ENCODE measurements at regions not wholly inside any gene's neighbourhood (a gene's known extent, or its start where the extent isn't known, plus 50 kb on each side); places are given as distances from the start of the nearest gene placed in this dataset.
"Not testable (repeated sequence)": the region's sequence is repeated elsewhere in the genome, so short reads cannot be mapped to it uniquely, and the experiment has no call there.

DNA sequence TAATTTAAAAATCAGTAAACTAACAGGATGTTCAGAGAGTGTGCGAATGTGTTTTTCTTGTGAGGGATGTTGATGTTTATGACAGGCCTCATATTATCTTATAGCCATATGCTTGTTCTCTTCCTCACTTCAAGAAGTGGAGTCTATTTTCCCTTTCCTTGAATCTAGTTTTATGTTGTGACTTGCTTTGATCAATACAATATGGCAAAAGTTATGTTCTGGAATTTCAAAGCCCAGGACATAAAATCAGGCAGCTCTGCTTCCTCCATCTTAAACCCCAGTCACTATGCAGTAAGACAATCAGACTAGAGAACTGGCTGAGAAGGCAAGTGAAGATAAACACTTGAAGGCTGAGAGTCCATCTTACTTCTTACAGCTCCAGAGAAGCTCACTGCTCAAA lies 585.1 kb upstream of the NETO1 start:
- DNase-seq, result no peak

DNA sequence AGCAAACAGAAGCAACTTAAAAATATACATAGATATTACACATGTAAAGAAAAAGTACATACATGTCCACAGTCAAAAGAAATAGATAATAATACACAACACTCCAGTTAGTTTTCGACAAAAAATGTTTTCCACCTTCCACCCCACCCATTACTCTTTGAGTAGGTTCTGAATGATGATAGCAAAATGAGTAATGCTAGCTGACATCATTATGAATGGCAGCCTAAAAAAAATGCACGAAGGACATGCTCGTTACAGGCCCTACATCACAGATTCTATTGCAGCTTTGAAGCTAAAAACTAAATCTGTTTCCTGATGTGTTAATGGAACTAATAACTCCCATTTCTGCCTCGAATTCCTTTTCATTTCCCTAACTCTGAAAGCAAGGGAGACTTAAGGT lies 578.7 kb upstream of the NETO1 start:
- no peak for DNase-seq

DNA sequence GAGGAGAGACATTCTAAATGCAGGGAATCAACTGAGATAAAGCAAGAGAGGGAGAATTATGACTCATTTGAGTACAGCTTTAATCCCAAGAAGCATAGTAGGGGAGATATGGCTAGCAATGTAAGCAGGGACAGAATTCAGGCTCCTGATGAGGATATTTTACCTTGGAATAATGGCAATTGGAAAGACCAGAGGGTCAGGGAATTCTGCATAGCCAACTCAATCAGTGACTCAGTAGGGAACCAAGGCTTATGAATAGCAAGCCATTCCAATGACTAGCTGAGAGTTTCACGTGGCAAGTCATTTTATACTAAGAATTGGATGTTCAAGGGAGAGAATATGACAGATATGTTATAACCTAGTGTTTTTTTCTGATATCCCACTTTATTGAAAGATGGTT lies 563.8 kb upstream of the NETO1 start:
- DNase-seq, result no peak

DNA sequence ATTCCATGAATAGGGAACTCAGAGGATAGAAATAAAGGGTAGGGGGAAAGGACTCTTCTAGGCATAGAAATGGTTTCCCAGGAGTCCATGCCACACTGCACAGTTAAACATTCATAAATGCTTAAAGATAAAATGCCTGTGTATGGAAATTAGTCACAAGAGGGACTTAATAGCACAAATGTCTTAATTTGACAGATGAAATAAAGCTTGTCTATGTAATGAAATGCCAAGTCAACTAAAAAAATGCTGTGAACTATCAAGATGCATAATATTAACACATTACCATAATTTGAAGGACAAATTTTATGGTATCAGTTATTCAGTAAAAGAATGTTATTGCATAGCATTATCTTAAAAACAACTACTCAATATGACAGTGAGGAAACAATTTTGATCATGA lies 553.2 kb upstream of the NETO1 start:
- no peak for DNase-seq

DNA sequence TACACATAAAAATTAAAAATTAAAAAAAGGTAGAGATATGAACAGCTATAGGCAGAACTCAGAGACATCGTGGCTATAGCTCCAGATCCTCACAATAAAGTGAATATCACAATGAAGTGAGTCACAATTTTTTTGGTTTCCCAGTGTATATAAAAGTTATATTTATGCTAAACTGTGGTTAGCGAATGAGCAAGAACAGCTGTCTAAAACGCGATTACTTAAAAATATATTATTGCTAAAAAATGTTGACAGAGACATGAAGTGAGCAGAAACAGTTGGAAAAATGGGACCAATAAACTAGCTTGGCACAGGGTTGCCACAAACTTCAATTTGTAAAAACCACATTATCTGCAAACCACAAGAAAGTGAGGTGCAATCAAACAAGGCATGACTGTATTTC lies 551.7 kb upstream of the NETO1 start:
- no peak for DNase-seq

DNA sequence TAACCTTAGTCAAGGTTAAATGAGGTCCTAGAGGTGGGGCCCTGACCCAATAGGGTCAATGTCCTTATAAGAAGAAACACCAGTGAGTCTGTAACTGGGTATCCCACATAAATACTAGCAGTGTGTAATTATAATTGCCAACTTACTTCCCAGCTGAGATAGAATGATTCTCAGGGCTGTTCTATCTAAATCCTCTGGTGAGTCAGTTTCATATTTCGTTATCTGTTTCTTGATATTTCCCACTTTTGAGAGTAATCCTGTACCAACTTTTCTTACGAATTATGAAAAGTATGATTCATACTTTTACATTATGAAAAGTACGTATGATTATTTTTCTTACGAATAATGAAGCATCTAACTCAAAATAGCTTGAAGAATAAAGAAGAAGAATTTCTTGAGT lies 546.8 kb upstream of the NETO1 start:
- no peak for DNase-seq

GRCh38 chr18:73414069-73414468 lies 546.3 kb upstream of the NETO1 start:
- DNase-seq, result no peak

DNA sequence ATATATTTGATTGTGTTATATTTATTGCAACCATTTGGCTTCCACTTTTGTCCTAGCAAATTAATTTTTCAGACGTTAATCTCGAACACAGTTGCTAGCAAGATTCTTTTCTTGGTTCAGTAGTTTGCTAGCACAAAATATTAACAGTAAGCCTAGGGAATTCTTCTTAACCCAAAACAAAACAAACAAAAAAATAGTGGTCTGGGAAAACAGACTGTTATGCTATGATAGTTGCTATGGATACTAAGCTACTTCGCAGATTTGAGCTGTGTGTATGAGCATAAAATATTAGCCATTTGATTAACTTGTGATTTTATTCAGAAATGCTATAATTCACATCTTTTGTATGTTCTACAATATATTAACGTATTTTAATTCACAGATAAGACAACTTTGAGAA lies 541.5 kb upstream of the NETO1 start:
- no peak for DNase-seq

DNA sequence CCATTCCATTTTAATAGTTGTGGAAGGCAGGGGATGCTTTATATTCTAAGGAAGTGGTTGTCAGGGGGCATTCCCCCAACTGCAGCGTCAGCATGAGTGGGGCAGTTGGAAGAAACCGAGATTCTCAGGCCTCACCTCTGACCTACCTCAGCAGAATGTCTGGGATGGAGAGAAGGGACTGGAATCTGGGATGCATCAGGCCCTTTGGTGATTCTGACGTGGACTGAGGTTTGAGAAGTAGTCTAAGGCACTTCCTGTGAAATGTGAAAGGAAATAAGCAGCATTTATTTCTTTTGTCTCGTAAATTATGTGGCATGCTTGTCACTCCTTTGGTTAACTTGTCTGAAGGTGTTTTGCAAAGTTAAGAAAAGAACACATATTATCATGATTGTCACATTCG lies 540.7 kb upstream of the NETO1 start:
- no peak for DNase-seq

- no peak for DNase-seq
Measured at GRCh38 chr18:73407506-73407905, 539.7 kb upstream of the NETO1 start.

DNA sequence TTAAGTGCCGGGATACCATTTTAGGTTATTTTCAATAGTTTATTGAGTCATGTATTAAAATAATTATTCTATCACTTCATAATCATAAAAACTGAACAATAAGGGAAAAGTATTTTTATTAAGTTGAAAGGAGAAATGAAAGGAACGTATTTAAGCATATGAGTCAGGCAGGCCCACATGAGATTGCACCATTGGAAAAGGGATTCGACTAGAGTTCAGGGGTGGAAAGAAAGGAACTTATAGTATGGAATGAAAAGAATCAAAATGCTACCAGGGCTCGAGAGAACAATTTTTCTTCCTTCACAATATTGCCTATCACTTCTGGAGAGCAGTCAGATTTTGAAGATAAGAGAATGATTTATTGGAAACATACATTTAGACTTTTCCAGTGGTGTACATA lies 516.5 kb upstream of the NETO1 start:
- DNase-seq, result no peak

DNA sequence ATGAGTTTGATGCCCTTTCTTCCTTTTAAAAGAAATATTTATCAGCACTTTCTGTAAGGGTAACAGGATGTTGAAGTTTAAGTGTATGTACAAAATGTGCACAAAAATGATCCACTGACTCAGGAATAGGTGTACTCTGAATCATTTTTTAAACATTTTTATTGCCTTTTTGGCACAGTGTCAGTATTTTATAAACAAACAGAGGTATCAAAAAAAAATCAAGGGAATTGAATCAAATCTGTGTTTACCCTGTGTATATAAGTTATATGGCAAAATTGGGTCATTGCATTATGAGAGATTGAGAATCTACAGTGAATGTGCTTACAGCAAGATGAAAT lies 513.9 kb upstream of the NETO1 start:
- no peak for DNase-seq

DNA sequence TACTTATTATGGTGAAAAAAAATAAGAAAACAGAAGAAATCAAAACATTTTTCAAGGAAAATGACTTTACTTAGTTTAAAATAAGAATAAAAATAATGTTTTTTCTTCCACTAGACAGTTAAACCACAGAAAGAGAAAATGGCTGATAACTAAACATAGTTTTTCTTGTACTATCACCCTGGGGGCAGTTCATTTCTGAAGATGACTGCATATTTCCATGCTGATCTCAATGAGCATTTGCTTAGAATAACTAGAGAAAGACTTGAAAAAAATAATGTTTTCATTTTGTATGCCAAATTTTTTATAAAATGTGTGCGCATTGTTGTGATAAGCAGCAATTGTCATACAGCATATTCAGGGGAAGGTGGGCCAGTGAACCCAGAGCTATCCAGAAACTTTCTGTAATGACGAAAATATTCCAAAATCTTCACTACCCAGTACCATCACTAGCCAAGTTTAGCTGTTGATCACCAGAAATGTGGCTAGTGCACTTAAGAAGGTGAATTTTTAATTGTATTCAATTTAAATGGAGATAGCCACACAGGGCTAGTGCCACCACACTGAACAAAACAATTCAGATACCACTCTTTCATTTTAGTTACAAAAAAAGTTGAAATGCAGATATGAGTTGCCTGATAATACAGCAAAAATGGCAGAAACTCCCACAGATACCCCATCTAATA lies 513.4 kb upstream of the NETO1 start:
- no peak for DNase-seq

DNA sequence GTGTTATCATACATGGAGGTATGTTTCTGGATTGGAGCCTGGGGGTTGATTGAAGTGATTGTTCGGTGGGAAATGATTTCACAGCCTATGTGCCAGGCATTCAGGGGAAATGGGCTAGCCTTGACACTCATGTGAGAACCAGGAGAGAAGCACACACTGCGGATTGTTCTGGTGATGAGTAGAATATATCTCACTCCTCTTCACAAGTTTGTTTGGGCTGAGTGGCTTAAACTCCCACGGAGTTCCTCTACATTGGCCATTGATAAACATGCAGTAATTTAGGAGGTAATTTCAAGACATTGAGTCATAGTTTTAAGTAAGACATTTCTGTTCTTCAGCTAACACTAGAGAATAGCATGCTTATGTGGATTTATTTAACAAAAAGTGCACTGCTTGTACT lies 498.9 kb upstream of the NETO1 start:
- no peak for DNase-seq

DNA sequence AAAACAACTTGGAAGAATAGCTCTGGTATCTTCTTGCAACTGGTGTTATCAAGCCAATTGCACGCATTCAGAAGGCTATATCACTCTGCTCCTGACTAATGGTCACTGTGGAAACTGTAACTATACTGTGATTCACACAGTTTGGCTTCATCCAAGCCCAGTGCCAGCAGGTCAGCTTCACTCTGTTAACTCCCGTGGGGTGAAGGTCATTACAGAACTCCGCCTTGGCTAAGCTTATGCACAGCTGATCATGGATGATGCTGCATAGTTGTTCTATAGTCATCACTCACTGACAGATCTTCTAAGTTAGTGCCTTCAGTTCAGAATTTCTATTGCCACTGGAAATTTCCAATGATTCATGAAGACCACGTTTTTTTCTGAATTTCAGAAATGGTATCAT lies 497.2 kb upstream of the NETO1 start:
- DNase-seq, result no peak

DNA sequence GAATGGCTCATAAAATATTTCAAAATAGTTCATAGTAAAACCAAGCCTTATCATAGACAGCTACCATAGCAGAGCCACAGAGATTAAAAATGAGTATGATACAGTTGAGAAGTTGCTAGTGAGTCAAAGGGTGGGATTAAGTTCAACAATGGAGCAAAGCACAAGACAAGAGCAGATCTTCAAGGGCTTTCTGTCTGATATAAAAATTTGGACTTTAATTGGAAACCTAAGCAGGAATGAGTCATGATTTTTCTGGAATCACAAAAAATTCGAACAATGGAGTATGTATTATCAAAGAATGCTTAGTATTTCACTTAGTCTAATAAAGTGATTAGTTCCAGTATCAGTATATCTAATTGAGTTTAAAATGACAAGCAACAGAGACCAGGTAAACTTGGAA lies 487.3 kb upstream of the NETO1 start:
- no peak for DNase-seq

GRCh38 chr18:73352546-73352945 lies 484.8 kb upstream of the NETO1 start:
- DNase-seq, result no peak

DNA sequence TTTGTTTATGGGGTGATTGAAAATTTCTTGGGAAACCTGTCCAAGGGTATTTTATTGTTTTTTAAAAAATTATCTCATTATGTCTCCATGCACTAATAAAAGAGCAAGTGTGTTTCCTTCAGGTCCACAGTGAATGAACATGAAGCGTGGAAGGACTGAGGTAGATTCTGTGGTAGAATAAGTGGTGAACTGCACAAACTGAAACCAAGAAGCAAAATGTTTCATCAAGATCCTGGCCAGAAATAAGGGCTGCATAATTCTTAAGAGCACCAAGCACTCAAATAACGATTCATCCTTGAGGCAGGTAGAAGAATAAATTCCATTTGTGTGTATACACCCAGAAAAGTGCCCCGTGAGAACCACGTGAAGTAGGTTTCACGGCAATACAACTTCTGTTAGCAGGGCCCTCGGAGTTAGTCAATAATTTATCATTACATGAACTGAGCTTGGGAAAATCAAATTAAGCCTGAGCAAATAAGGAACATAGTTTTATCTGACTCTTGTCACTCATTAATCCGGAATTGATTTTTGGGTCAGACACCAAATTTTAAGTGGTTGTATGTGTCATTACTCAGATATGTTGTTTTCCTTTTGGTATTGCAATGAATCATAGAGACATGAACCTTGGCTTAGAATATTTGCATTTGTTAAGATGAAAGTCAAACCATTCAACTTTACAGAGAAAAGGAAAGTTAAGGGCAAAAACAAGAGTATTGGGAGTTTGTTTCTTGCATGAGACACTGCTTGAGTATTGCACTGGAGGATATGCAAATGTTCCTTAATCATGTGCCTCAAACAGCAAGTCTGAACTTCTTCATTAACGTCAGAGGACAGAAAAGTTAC lies 472.6 kb upstream of the NETO1 start:
- no peak for DNase-seq

GRCh38 chr18:73331212-73331772 lies 463.5 kb upstream of the NETO1 start:
- no peak for DNase-seq

DNA sequence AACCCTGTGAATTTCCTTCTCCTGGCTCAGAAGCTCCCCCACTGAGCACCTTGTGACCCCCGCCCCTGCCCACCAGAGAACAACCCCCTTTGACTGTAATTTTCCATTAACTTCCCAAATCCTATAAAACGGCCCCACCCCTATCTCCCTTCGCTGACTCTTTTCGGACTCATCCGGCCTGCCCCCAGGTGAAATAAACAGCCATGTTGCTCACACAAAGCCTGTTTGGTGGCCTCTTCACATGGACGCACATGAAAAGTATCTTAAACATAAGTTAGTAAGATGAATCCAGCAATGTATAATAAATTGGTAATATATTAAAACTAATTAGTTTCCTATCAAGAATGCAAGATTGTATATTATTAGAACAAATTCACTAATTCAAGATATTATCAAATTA lies 462.3 kb upstream of the NETO1 start:
- not testable (repeated sequence) for DNase-seq

GRCh38 chr18:73324187-73324831 lies 456.5 kb upstream of the NETO1 start:
- not testable (repeated sequence) for DNase-seq

- no peak for DNase-seq
Measured at GRCh38 chr18:73318739-73319479, 451.1 kb upstream of the NETO1 start.
